ENCODE measurements at regions not wholly inside any gene's neighbourhood (a gene's known extent, or its start where the extent isn't known, plus 50 kb on each side); places are given as distances from the start of the nearest gene placed in this dataset.

DNA sequence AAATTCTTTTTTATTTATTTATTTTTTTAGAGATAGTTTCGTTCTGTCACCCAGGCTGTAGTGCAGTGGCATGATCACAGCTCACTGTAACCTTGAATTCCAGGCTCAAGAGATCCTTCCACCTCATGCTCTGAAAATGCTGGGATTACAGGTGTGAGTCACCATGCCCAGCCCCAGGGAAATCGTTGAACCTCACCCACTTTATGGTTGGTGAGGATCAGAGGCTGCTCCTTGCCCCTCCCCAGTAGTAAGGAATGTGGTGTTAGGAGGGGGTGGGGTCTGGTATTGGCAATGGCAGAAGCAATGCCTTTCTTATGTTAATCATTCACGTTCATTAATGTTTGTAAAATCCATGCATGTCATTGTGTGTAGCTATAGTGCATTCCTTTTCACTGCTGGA is 161.9 kb downstream of the SUCLG1 start:
- Histone ChIP-seq H3K4me3 (no peak overlapping the region), H3K9me3 (replicated peaks; ENCODE audit: control insufficient read depth, insufficient read depth, low read depth, low read length) (no peaks in the 10 kb centered on the region), H3K27me3 (ENCODE audit: control insufficient read depth in 2 of 2, insufficient read depth in 2 of 2, low read length in 2 of 2) (no peaks in the 10 kb centered on the region), H3K4me1 (replicated peaks in 1 of 2; ENCODE audit: control insufficient read depth in 2 of 2, insufficient read depth in 2 of 2, low read length in 2 of 2) (no peaks in the 10 kb centered on the region), H3K4me2 (ENCODE audit: insufficient read depth, low read length) (no peak overlapping the region), H3K9ac (ENCODE audit: insufficient read depth in 1 of 2, low read depth in 2 of 2, low read length in 2 of 2) (no peak overlapping the region), H2AFZ (ENCODE audit: low read depth, low read length) (no peak overlapping the region), H4K20me1 (replicated peaks; ENCODE audit: control insufficient read depth, insufficient read depth, low read length) (no peaks in the 10 kb centered on the region; the same call in 1 of the 2 replicates), H3K27ac (ENCODE audit: extremely low read depth, low read depth, low read length) (no peak overlapping the region), H3K79me2 (ENCODE audit: control insufficient read depth, insufficient read depth, low read length) (no peaks in the 10 kb centered on the region), H3K9me1 (ENCODE audit: control insufficient read depth, insufficient read depth, low read length) (no peaks in the 10 kb centered on the region), H3K36me3 (ENCODE audit: control insufficient read depth, insufficient read depth, low read length) (no peaks in the 10 kb centered on the region)
- ChIA-PET POLR2A (no interaction called here), CTCF (ENCODE audit: low intra/inter-chr PET ratio) (no interaction called here)
- no TSS peak for BruUV-seq (replicated peaks)
- WGBS (ENCODE audit: insufficient coverage, low coverage, missing lambda C conversion rate), result 0% methylated on average over 3 of the region's 3 CpGs
- intact Hi-C loops (cut with micrococcal nuclease), result no loop called here
- DNase-seq (ENCODE audit: extremely low read depth in 1 of 4, low spot score in 3 of 4) (no peak), ATAC-seq (no peak), FAIRE-seq (no peak)
- TF ChIP-seq ZNF239 (CRISPR knock-in tag; IDR thresholded peaks at IDR 0.05) (no peak), TRIM24 (IDR thresholded peaks at IDR 0.05) (no peak)
- TF ChIP-seq, protein P1, sequence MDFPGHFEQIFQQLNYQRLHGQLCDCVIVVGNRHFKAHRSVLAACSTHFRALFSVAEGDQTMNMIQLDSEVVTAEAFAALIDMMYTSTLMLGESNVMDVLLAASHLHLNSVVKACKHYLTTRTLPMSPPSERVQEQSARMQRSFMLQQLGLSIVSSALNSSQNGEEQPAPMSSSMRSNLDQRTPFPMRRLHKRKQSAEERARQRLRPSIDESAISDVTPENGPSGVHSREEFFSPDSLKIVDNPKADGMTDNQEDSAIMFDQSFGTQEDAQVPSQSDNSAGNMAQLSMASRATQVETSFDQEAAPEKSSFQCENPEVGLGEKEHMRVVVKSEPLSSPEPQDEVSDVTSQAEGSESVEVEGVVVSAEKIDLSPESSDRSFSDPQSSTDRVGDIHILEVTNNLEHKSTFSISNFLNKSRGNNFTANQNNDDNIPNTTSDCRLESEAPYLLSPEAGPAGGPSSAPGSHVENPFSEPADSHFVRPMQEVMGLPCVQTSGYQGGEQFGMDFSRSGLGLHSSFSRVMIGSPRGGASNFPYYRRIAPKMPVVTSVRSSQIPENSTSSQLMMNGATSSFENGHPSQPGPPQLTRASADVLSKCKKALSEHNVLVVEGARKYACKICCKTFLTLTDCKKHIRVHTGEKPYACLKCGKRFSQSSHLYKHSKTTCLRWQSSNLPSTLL (IDR thresholded peaks at IDR 0.05), result no peak
- in situ Hi-C loops (cut with MboI), result loop anchor here (10.0 kb wide), 1 partner anchor 472 kb away; no protein-coding TSS in a partner anchor

DNA sequence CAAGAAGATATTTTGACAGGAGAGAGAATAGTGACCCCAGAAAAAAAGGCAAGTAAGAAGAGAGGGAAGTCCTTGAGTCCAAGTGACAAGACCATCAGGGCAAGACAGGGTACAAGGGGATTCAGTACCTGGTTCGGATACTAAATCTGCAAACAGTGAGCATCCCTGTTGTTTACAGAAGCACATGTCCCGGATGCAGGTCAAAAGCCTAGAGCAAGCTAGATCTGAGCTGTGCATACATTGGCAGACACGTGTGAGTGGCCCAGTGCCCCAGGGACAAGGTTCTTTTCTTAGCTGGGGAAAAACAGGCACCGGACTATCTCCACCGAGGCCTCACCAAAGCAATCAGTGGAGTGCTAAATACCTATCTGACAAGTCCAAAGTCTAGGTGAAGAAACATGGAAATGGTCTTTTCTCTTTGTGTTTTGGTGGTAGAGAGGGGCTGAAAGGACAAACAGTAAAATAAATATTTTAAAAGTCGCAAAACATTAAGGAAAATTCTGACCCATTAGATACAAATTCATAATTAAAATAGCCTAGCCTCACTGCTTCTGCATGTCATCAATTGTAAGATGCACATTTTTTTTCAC is 165.2 kb downstream of the SUCLG1 start:
- intact Hi-C loops (cut with micrococcal nuclease), result no loop called here
- FAIRE-seq (no peak), ATAC-seq (no peak), DNase-seq (ENCODE audit: extremely low read depth in 1 of 4, low spot score in 3 of 4) (no peak)
- no peaks in the 10 kb centered on the region for H3K9me3 ChIP-seq (replicated peaks; ENCODE audit: control insufficient read depth, insufficient read depth, low read depth, low read length)
- H3K27ac ChIP-seq (ENCODE audit: extremely low read depth, low read depth, low read length), result no peak overlapping the region
- H2AFZ ChIP-seq (ENCODE audit: low read depth, low read length), result no peak overlapping the region
- CTCF ChIA-PET (ENCODE audit: low intra/inter-chr PET ratio), result no interaction called here
- BruUV-seq (replicated peaks), result no TSS peak
- no peaks in the 10 kb centered on the region for H3K79me2 ChIP-seq (ENCODE audit: control insufficient read depth, insufficient read depth, low read length)
- no peaks in the 10 kb centered on the region for H3K27me3 ChIP-seq (ENCODE audit: control insufficient read depth in 2 of 2, insufficient read depth in 2 of 2, low read length in 2 of 2)
- H3K4me1 ChIP-seq (replicated peaks in 1 of 2; ENCODE audit: control insufficient read depth in 2 of 2, insufficient read depth in 2 of 2, low read length in 2 of 2), result peaks cover 0 to 5% of the 10 kb centered on the region in 2 experiments; a peak in 3 of 5 replicates
- H3K9me1 ChIP-seq (ENCODE audit: control insufficient read depth, insufficient read depth, low read length), result no peaks in the 10 kb centered on the region
- no peaks in the 10 kb centered on the region for H3K36me3 ChIP-seq (ENCODE audit: control insufficient read depth, insufficient read depth, low read length)
- no peak overlapping the region for H3K9ac ChIP-seq (ENCODE audit: insufficient read depth in 1 of 2, low read depth in 2 of 2, low read length in 2 of 2)
- WGBS (ENCODE audit: insufficient coverage, low coverage, missing lambda C conversion rate), result 0% methylated on average over 6 of the region's 6 CpGs
- H3K4me3 ChIP-seq, result no peak overlapping the region
- in situ Hi-C loops (cut with MboI), result loop anchor here (10.0 kb wide), 1 partner anchor 469 kb away; no protein-coding TSS in a partner anchor
- no peaks in the 10 kb centered on the region; the same call in 1 of the 2 replicates for H4K20me1 ChIP-seq (replicated peaks; ENCODE audit: control insufficient read depth, insufficient read depth, low read length)
- H3K4me2 ChIP-seq (ENCODE audit: insufficient read depth, low read length), result no peak overlapping the region
- POLR2A ChIA-PET, result interaction anchor here (0.7 kb wide), 1 partner anchor 9 kb away, joined by 3 read pairs; no protein-coding TSS in a partner anchor
- no peak for TF ChIP-seq RAD21 (CRISPR knock-in tag; conservative IDR thresholded peaks at IDR 0.05 in 1 of 2, IDR thresholded peaks at IDR 0.05 in 1 of 2)
- no peak for TF ChIP-seq HLTF (IDR thresholded peaks at IDR 0.05)
- TF ChIP-seq FOXJ2 (tag; IDR thresholded peaks at IDR 0.05), result no peak
- TF ChIP-seq, protein P2, sequence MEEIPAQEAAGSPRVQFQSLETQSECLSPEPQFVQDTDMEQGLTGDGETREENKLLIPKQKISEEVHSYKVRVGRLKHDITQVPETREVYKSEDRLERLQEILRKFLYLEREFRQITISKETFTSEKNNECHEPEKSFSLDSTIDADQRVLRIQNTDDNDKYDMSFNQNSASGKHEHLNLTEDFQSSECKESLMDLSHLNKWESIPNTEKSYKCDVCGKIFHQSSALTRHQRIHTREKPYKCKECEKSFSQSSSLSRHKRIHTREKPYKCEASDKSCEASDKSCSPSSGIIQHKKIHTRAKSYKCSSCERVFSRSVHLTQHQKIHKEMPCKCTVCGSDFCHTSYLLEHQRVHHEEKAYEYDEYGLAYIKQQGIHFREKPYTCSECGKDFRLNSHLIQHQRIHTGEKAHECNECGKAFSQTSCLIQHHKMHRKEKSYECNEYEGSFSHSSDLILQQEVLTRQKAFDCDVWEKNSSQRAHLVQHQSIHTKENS (CRISPR knock-in tag; IDR thresholded peaks at IDR 0.05), result no peak
- TF ChIP-seq CREB1 (IDR thresholded peaks at IDR 0.05), result no peak
- TF ChIP-seq CREB1 (CRISPR knock-in tag; IDR thresholded peaks at IDR 0.05), result no peak
- TF ChIP-seq, protein P3, sequence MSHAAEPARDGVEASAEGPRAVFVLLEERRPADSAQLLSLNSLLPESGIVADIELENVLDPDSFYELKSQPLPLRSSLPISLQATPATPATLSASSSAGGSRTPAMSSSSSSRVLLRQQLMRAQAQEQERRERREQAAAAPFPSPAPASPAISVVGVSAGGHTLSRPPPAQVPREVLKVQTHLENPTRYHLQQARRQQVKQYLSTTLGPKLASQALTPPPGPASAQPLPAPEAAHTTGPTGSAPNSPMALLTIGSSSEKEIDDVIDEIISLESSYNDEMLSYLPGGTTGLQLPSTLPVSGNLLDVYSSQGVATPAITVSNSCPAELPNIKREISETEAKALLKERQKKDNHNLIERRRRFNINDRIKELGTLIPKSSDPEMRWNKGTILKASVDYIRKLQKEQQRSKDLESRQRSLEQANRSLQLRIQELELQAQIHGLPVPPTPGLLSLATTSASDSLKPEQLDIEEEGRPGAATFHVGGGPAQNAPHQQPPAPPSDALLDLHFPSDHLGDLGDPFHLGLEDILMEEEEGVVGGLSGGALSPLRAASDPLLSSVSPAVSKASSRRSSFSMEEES (CRISPR knock-in tag; IDR thresholded peaks at IDR 0.05), result no peak
- TF ChIP-seq RFX7 (CRISPR knock-in tag; IDR thresholded peaks at IDR 0.05), result no peak
